ENCODE measurements at regions not wholly inside any gene's neighbourhood (a gene's known extent, or its start where the extent isn't known, plus 50 kb on each side); places are given as distances from the start of the nearest gene placed in this dataset.

DNA sequence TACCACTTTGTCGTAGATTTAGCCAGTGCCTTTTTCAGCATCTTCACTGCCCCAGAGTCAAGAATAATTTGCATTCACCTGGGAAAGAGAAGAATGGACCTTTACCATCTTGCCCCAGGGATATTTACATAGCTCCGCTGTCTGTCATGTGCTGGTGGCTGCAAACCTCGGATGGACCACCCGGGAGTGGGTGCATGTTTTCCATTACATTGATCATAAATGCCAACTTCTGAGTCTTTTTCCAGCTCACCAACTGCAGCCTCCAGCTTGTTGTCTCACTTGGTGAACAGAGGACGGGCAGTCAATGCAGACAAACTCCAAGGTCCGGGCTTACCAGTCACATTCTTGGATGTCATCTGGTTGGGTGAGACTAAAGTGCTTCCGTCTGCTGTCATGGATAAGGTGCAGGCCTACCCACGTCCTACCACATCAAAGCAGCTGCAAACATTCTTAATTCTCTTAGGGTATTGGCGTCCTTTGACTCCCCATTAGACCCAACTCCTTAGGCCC is 155.8 kb upstream of the APC start:
- H3K27me3 ChIP-seq (ENCODE audit: control insufficient read depth, low read length): peaks cover 3% of the 10 kb centered on the region; the same call in 1 of the 2 replicates
- no peak overlapping the region for H3K4me2 ChIP-seq (ENCODE audit: low read length)

DNA sequence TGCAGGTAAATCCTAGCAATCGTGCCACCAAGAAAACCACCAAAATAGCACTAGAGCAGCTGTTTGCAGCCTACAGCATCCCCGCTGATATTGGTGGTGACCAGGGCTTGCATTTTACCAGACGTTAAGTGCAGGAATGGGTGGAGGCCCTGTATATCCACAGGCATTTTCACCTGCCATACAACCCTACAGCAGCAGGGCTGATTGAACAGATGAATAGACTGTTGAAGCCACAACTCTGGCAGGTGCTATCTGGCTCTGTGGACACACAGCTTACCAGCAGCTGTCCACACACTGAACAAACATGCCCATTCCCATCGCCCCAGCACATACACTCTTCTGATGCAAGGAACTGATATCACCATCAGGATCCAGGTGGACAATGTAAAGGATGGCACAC is 154.5 kb upstream of the APC start:
- Histone ChIP-seq H3K9me3 (ENCODE audit: control insufficient read depth, insufficient read depth, low read length) (no peaks in the 10 kb centered on the region), H3K4me1 (ENCODE audit: control insufficient read depth, low read length) (peaks cover 10% of the 10 kb centered on the region), H3K79me2 (ENCODE audit: control insufficient read depth, low read length) (no peaks in the 10 kb centered on the region), H3K9me2 (replicated peaks; ENCODE audit: control insufficient read depth, low read length) (no peaks in the 10 kb centered on the region), H3K4me2 (ENCODE audit: low read length) (no peak overlapping the region), H3F3A (ENCODE audit: control insufficient read depth, insufficient read depth) (no peaks in the 10 kb centered on the region), H3K27ac (ENCODE audit: low read depth, low read length) (no peak overlapping the region), H3K27me3 (ENCODE audit: control insufficient read depth, low read length) (peaks cover 6% of the 10 kb centered on the region; the same call in 1 of the 2 replicates), H3K36me3 (ENCODE audit: control insufficient read depth, low read length) (no peaks in the 10 kb centered on the region), H3K4me3 (ENCODE audit: low read length) (no peak overlapping the region), H4K20me1 (ENCODE audit: control insufficient read depth, insufficient read depth, low read depth, low read length) (no peaks in the 10 kb centered on the region)
- TF ChIP-seq EZH2phosphoT487 (IDR thresholded peaks at IDR 0.05; ENCODE audit: borderline replicate concordance, low read length): no peak
- TF ChIP-seq, protein P1, sequence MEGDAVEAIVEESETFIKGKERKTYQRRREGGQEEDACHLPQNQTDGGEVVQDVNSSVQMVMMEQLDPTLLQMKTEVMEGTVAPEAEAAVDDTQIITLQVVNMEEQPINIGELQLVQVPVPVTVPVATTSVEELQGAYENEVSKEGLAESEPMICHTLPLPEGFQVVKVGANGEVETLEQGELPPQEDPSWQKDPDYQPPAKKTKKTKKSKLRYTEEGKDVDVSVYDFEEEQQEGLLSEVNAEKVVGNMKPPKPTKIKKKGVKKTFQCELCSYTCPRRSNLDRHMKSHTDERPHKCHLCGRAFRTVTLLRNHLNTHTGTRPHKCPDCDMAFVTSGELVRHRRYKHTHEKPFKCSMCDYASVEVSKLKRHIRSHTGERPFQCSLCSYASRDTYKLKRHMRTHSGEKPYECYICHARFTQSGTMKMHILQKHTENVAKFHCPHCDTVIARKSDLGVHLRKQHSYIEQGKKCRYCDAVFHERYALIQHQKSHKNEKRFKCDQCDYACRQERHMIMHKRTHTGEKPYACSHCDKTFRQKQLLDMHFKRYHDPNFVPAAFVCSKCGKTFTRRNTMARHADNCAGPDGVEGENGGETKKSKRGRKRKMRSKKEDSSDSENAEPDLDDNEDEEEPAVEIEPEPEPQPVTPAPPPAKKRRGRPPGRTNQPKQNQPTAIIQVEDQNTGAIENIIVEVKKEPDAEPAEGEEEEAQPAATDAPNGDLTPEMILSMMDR (IDR thresholded peaks at IDR 0.05; ENCODE audit: low read depth, low read length, poor library complexity, severe bottlenecking): no peak

More for the DNA sequence above, 155.8 kb upstream of the APC start:
- no peaks in the 10 kb centered on the region for H3K9me2 ChIP-seq (replicated peaks; ENCODE audit: control insufficient read depth, low read length)
- H3K79me2 ChIP-seq (ENCODE audit: control insufficient read depth, low read length): no peaks in the 10 kb centered on the region
- no peak overlapping the region for H3K27ac ChIP-seq (ENCODE audit: low read depth, low read length)
- no peaks in the 10 kb centered on the region for H3K9me3 ChIP-seq (ENCODE audit: control insufficient read depth, insufficient read depth, low read length)
- H3K36me3 ChIP-seq (ENCODE audit: control insufficient read depth, low read length): no peaks in the 10 kb centered on the region
- no peaks in the 10 kb centered on the region for H4K20me1 ChIP-seq (ENCODE audit: control insufficient read depth, insufficient read depth, low read depth, low read length)
- no peak for TF ChIP-seq EZH2phosphoT487 (IDR thresholded peaks at IDR 0.05; ENCODE audit: borderline replicate concordance, low read length)
- TF ChIP-seq, protein P1 (IDR thresholded peaks at IDR 0.05; ENCODE audit: low read depth, low read length, poor library complexity, severe bottlenecking): no peak
- H3K4me1 ChIP-seq (ENCODE audit: control insufficient read depth, low read length): peaks cover 8% of the 10 kb centered on the region
- no peak overlapping the region for H3K4me3 ChIP-seq (ENCODE audit: low read length)
- no peaks in the 10 kb centered on the region for H3F3A ChIP-seq (ENCODE audit: control insufficient read depth, insufficient read depth)

DNA sequence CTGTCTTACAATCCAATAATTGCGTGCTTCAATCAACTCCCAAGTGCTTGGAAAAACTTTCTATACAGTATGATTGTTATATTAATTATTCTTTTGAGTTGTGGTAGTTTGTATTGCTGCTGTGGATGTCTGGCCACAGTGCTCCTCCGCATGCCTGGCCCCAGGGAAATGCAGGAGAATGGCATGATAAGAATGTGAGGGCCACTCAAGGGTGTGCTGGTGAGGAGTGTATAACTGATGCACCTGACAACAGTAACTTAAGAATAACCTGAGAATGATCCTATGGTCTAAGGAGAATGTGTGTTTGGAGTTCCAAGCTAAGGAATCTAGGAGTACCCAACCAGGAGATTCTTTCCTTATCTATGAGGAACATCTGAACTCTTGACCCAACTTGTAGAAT is 152.9 kb upstream of the APC start:
- no peaks in the 10 kb centered on the region for H3K9me3 ChIP-seq (ENCODE audit: control insufficient read depth, insufficient read depth, low read length)
- no peaks in the 10 kb centered on the region for H3K36me3 ChIP-seq (ENCODE audit: control insufficient read depth, low read length)
- no peak for TF ChIP-seq EZH2phosphoT487 (IDR thresholded peaks at IDR 0.05; ENCODE audit: borderline replicate concordance, low read length)
- TF ChIP-seq, protein P1 (IDR thresholded peaks at IDR 0.05; ENCODE audit: low read depth, low read length, poor library complexity, severe bottlenecking): no peak
- no peak overlapping the region for H3K4me2 ChIP-seq (ENCODE audit: low read length)
- H4K20me1 ChIP-seq (ENCODE audit: control insufficient read depth, insufficient read depth, low read depth, low read length): no peaks in the 10 kb centered on the region
- H3K79me2 ChIP-seq (ENCODE audit: control insufficient read depth, low read length): no peaks in the 10 kb centered on the region
- H3K4me1 ChIP-seq (ENCODE audit: control insufficient read depth, low read length): peaks cover 10% of the 10 kb centered on the region
- H3K4me3 ChIP-seq (ENCODE audit: low read length): no peak overlapping the region
- H3K9me2 ChIP-seq (replicated peaks; ENCODE audit: control insufficient read depth, low read length): no peaks in the 10 kb centered on the region
- H3F3A ChIP-seq (ENCODE audit: control insufficient read depth, insufficient read depth): no peaks in the 10 kb centered on the region
- no peak overlapping the region for H3K27ac ChIP-seq (ENCODE audit: low read depth, low read length)
- H3K27me3 ChIP-seq (ENCODE audit: control insufficient read depth, low read length): peaks cover 6% of the 10 kb centered on the region; the same call in 1 of the 2 replicates
